AG08395 (cell line): ENCODE measurements at regions not wholly inside any gene's neighbourhood (a gene's known extent, or its start where the extent isn't known, plus 50 kb on each side); places are given as distances from the start of the nearest gene placed in this dataset.
A peak's percentile ranks its signal among the peaks of the same experiment; 100 is the strongest.

ENCODE experiments used
- DNase-seq: peaks from one replicate; pipeline ENCODE4 v3.0.0; 2012; ENCODE audit warnings: mixed read lengths, low spot score

DNA sequence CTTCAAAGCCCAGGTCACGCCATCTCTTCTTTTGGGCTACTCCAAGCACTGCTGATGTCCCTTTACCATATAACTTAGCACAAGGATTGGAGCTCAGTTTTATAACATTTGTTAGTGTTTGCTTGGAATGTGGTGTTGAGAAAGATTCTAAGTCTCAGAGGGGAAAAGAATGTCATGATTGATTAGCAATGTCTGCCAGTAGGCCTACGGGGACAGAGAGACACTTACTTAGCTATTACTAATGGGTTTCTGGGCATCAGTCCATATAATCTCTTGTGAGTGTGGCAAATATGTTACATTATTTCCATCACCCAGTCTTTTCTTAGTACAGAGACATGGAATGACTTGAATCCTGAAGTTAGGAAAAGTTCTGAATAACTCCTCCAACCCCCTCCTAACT, 75.4 kb upstream of the FSHB start:
- DNase-seq = peak; percentile 29

DNA sequence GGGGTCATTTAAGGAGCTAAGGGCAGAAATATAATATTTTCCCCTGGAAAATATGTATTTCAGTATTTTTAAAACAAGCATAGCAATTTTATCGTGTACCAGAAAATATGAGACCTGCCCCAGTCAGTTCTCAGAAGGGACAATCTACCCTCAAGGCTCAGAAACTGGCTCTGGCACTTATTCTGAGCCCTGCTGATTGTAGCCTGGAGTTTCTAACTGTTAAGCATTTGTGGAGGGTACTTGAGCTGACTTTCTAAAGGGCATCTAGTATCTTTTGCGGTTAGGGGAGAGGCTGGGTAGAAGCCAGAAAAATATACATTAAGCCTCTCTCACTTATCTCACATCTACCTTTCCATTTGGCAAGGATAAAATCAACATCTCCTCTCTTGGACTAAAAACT, 71.3 kb upstream of the FSHB start:
- DNase-seq = no peak

DNA sequence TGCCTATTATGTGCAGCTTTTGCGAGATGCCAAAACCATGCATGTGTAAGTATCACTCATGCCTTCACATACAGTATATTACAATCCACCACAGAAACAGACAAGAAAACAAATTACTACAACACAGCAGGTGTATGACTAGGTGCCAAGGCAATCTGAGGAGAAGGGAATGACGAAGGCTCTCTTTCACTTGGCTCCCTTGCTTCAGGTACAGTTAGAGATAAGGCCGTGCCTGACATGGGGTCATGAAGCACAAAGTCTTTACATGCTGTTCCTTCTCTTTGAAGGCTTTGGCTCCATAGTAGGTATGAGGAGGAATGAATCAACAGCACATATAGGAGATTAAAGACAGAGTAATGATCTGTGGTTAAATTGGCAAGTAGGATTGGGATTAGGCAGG, 65.2 kb upstream of the FSHB start:
- DNase-seq = no peak

DNA sequence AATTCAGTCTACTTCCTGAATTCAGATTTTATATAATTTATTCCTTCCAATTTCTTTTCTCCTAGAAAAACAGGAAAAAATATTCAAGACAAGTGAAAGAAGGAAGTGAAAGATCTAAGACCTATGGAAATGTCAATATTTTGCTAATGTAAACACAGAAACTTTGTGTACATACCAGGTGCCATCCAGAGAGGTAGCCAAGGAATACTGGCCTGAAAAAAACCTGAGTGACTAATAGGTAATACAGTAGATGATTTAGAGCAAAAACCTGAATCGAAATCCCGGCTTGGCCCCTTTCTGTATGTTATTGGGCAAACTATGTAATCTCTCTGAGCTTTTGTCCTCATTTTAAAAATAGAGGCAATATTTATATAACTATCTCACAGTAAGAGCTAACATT, 59.2 kb upstream of the FSHB start:
- DNase-seq = no peak

DNA sequence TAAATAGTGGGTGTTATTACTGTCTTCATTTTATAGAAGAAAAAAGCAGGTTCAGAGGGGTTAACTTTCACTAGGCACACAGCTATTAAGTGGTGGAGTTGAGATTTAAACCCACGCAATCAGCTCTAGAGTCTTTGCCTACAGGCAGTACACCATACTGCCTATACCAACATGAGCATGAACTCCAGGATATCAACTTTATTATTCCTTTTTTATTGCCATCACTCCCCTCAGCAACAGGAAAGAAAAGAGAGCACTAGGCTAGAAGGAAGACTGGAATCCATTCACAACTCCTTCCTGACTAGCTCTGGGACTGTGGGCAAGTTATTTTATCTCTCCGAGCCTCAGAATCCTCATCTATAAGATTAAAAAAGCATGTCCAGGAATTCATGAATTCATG, 58.7 kb upstream of the FSHB start:
- no peak for DNase-seq

DNA sequence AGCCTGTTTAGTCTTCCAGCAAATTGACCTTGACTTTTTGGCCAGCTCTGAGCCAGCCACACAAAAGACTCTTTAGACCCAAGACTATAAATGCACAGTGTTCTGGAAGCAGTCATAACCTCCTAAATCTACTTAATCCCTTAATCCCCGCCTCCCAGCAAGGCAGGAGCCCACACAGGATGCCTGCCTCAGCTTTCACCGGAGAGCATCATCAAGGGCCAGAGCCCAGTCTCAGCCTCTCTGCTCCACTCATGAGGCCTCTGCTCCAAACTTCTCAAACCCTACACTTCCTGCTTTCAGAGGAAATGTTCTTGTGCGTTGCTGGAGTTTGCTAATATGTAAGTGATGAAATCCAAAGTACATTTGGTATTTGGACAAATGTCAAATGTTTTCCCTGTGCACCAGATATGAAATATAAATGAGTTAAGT, 57.9 kb upstream of the FSHB start:
- no peak for DNase-seq

DNA sequence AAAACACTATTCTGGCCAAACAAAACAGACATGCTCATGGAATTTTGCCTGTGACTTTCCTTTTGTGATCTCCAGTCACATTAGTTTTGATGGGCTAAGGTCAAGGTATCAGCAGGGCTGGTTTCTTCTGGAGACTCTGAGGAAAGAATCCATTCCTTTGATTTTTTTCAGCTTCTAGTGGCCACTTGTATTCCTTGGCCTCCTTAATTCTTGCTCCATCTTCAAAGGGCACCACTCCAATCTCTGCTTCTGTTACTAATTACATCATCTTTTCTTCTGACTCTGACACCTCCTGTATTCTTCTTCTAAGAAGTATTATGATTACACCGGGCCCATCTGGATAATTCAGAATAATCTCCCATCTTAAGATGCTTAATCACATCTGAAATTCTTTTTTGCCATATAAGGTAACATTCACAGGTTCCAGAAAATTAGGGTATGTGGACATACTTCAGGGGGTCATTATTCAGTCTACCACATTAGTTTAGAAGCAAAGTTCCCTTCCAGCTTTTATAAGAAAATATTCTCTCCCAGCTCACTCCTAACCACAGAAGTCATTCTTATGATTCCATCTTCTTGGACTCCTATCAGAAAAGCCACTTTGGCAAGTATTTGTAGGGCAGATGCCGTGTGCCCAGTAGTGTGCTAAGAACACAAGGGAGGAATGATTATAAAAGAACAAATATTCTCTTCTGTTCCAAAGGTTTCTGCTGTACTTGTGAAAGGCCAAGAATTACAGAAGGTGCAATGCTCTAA, 56.4 kb upstream of the FSHB start:
- DNase-seq = no peak
